Transverse colon (tissue), 3 donors: ENCODE measurements at regions not wholly inside any gene's neighbourhood (a gene's known extent, or its start where the extent isn't known, plus 50 kb on each side); places are given as distances from the start of the nearest gene placed in this dataset.

ENCODE experiments used
- POLR2A ChIP-seq: fragments of 450-650 bp; IDR thresholded peaks from one replicate; pipeline ENCODE4 v1.6.1; 2016; ENCODE audit warnings: antibody characterized with exemption, mild to moderate bottlenecking, moderate library complexity
- TF ChIP-seq, protein P1 (sequence below), 5 experiments: fragments of 200-600 bp in 3 of 5; fragments of 450-650 bp in 2 of 5; sonication (generic) in 3 of 5; IDR thresholded peaks; 1 replicate in 2 of 5; 2 replicates in 3 of 5; pipeline ENCODE4 v1.5.1; 2016 to 2017; ENCODE audit warnings: antibody characterized with exemption in 5 of 5, inconsistent platforms in 3 of 5, mild to moderate bottlenecking in 2 of 5, moderate library complexity in 1 of 5

DNA sequence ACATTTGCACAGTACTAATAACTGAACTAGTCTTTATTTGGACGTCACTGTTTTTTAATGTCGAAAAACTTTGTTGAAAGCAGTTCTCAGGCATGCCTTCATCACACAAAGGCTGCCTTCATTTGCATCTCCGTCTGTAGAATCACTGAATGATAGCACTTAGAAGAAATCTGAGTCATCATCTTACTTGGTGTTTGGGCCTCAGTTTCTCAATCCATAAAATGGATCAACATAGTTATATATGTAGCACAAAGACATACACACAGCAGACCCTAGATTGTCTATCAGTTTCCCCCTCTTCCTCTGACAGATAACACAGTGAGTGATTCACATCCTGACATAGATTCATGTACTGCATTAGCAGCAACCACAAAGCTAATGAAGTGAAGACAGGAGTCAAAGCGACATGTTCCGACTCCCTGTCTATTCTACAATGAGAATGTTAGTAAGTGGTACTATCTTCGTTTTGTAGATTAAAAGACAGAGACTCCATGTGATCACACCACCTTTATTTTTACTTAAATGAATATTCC, 80.4 kb upstream of the PDE10A start:
- no peak for TF ChIP-seq POLR2A
- TF ChIP-seq, protein P1, sequence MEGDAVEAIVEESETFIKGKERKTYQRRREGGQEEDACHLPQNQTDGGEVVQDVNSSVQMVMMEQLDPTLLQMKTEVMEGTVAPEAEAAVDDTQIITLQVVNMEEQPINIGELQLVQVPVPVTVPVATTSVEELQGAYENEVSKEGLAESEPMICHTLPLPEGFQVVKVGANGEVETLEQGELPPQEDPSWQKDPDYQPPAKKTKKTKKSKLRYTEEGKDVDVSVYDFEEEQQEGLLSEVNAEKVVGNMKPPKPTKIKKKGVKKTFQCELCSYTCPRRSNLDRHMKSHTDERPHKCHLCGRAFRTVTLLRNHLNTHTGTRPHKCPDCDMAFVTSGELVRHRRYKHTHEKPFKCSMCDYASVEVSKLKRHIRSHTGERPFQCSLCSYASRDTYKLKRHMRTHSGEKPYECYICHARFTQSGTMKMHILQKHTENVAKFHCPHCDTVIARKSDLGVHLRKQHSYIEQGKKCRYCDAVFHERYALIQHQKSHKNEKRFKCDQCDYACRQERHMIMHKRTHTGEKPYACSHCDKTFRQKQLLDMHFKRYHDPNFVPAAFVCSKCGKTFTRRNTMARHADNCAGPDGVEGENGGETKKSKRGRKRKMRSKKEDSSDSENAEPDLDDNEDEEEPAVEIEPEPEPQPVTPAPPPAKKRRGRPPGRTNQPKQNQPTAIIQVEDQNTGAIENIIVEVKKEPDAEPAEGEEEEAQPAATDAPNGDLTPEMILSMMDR (IDR thresholded peaks at IDR 0.05) = no peak
